OCI-LY1 (cell line): ENCODE measurements at regions not wholly inside any gene's neighbourhood (a gene's known extent, or its start where the extent isn't known, plus 50 kb on each side); places are given as distances from the start of the nearest gene placed in this dataset.

Source experiments
- H2AFZ ChIP-seq: fragments of 200-600 bp; sonication (generic), shearing (Covaris generic); 2 replicates; pipeline ENCODE4 v1.6.0; 2014; ENCODE audit warnings: antibody characterized with exemption, mild to moderate bottlenecking, low read length
- H3F3A ChIP-seq: fragments of 200-600 bp; sonication (generic), shearing (Covaris generic); 2 replicates; pipeline ENCODE4 v1.6.0; 2014; ENCODE audit warnings: mild to moderate bottlenecking, antibody characterized with exemption, low read length, moderate library complexity; ENCODE audit not compliant: insufficient read depth
- H3K27ac ChIP-seq: fragments of 200-600 bp; sonication (generic); 2 replicates; pipeline ENCODE4 v1.5.1; 2014; ENCODE audit warnings: low read length, mixed run types, mild to moderate bottlenecking, low read depth; ENCODE audit not compliant: poor library complexity, severe bottlenecking
- H3K27me3 ChIP-seq: fragments of 200-600 bp; sonication (generic); 2 replicates; pipeline ENCODE4 v1.6.0; 2014; ENCODE audit warnings: antibody characterized with exemption, mild to moderate bottlenecking, low read length, moderate library complexity; ENCODE audit not compliant: insufficient read depth
- H3K36me3 ChIP-seq: fragments of 200-600 bp; sonication (generic); 2 replicates; pipeline ENCODE4 v1.6.1; 2014; ENCODE audit warnings: mild to moderate bottlenecking, antibody characterized with exemption, low read length, moderate library complexity, mixed read lengths; ENCODE audit not compliant: insufficient read depth
- H3K4me1 ChIP-seq: fragments of 200-600 bp; sonication (generic); 2 replicates; pipeline ENCODE4 v1.5.1; 2014; ENCODE audit warnings: mild to moderate bottlenecking, low read length, moderate library complexity; ENCODE audit not compliant: insufficient read depth, severe bottlenecking
- H3K4me2 ChIP-seq: fragments of 200-600 bp; sonication (generic), shearing (Covaris generic); 2 replicates; pipeline ENCODE4 v1.6.1; 2014; ENCODE audit warnings: low read length
- H3K4me3 ChIP-seq: fragments of 200-600 bp; sonication (generic); 2 replicates; pipeline ENCODE4 v1.5.1; 2014; ENCODE audit warnings: low read length, low read depth, mild to moderate bottlenecking, mixed read lengths; ENCODE audit not compliant: poor library complexity, severe bottlenecking
- H3K79me2 ChIP-seq: fragments of 200-600 bp; shearing (Covaris generic); 2 replicates; pipeline ENCODE4 v1.6.1; 2016; ENCODE audit warnings: mixed run types, low read length, mixed read lengths; ENCODE audit not compliant: insufficient read depth
- H3K9ac ChIP-seq: fragments of 200-600 bp; sonication (generic), shearing (Covaris generic); 2 replicates; pipeline ENCODE4 v1.6.1; 2014; ENCODE audit warnings: mild to moderate bottlenecking, low read length, mixed read lengths
- H3K9me2 ChIP-seq: fragments of 200-600 bp; sonication (generic), shearing (Covaris generic); 2 replicates; pipeline ENCODE4 v1.6.1; 2014; ENCODE audit warnings: low read depth, mild to moderate bottlenecking, low read length, mixed read lengths
- H3K9me3 ChIP-seq: fragments of 200-600 bp; shearing (Covaris generic); 2 replicates; pipeline ENCODE4 v1.6.1; 2014; ENCODE audit warnings: low read length, mixed read lengths
- H4K20me1 ChIP-seq: fragments of 200-600 bp; sonication (generic), shearing (Covaris generic); 2 replicates; pipeline ENCODE4 v1.6.0; 2016; ENCODE audit warnings: mild to moderate bottlenecking, low read length; ENCODE audit not compliant: insufficient read depth
- EZH2 ChIP-seq: fragments of 200-600 bp; sonication (generic), shearing (Covaris generic); IDR thresholded peaks from 2 replicates; pipeline ENCODE4 v1.8.0; 2017; ENCODE audit warnings: borderline replicate concordance, mixed run types, mild to moderate bottlenecking, antibody characterized with exemption, low read length, moderate library complexity, mixed read lengths
- TF ChIP-seq, protein P1 (sequence below): fragments of 200-600 bp; sonication (generic), shearing (Covaris generic); IDR thresholded peaks from 2 replicates; pipeline ENCODE4 v1.5.1; 2017; ENCODE audit warnings: mild to moderate bottlenecking, antibody characterized with exemption, low read length, moderate library complexity, mixed read lengths

GRCh38 chr1:218501161-218501560, 156.0 kb downstream of the TGFB2 start:
- Histone ChIP-seq H4K20me1 (no peaks in the 10 kb centered on the region), H3K27ac (no peak overlapping the region), H3K27me3 (no peaks in the 10 kb centered on the region), H3K9me3 (no peaks in the 10 kb centered on the region), H3K4me3 (no peak overlapping the region), H3F3A (no peaks in the 10 kb centered on the region), H3K36me3 (no peaks in the 10 kb centered on the region), H3K9ac (no peak overlapping the region), H3K9me2 (no peaks in the 10 kb centered on the region), H2AFZ (no peak overlapping the region), H3K79me2 (no peaks in the 10 kb centered on the region), H3K4me2 (no peak overlapping the region), H3K4me1 (no peaks in the 10 kb centered on the region)
- TF ChIP-seq, protein P1, sequence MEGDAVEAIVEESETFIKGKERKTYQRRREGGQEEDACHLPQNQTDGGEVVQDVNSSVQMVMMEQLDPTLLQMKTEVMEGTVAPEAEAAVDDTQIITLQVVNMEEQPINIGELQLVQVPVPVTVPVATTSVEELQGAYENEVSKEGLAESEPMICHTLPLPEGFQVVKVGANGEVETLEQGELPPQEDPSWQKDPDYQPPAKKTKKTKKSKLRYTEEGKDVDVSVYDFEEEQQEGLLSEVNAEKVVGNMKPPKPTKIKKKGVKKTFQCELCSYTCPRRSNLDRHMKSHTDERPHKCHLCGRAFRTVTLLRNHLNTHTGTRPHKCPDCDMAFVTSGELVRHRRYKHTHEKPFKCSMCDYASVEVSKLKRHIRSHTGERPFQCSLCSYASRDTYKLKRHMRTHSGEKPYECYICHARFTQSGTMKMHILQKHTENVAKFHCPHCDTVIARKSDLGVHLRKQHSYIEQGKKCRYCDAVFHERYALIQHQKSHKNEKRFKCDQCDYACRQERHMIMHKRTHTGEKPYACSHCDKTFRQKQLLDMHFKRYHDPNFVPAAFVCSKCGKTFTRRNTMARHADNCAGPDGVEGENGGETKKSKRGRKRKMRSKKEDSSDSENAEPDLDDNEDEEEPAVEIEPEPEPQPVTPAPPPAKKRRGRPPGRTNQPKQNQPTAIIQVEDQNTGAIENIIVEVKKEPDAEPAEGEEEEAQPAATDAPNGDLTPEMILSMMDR = no peak
- TF ChIP-seq EZH2 = no peak

- no peak for TF ChIP-seq EZH2
- TF ChIP-seq, protein P1 = no peak
- no peaks in the 10 kb centered on the region for H4K20me1 ChIP-seq
- 0 out of 2 replicates have a peak, but pooled peaks cover under 1% of the 10 kb centered on the region for H3K9me3 ChIP-seq
- no peaks in the 10 kb centered on the region for H3K9me2 ChIP-seq
- no peaks in the 10 kb centered on the region for H3K4me1 ChIP-seq
- no peak overlapping the region for H3K4me3 ChIP-seq
- no peaks in the 10 kb centered on the region for H3F3A ChIP-seq
- H3K27me3 ChIP-seq = no peaks in the 10 kb centered on the region
- H3K4me2 ChIP-seq = no peak overlapping the region
- no peak overlapping the region for H3K27ac ChIP-seq
- no peak overlapping the region for H3K9ac ChIP-seq
- no peak overlapping the region for H2AFZ ChIP-seq
- H3K36me3 ChIP-seq = no peaks in the 10 kb centered on the region
- no peaks in the 10 kb centered on the region for H3K79me2 ChIP-seq
These were observed 157.2 kb downstream of the TGFB2 start for GRCh38 chr1:218502383-218502782.

DNA sequence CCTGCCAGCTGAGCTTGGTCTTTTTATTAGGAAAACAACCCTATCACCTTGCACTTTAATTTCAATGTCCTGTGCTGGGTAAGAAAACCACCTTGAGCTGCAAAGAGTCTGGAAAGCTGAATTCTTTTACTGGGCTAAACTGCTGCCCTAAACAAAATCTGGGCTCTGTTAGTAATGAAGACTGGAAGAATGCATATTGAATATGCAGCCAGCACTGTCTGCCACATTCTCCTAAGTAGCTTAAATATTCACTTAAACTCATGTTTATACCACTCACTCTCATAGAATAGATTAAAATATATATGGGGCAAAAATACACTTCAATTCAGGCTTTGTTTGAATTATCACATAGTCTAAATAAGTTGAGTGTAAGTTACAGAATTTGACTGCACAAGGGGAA, 158.0 kb downstream of the TGFB2 start:
- H4K20me1 ChIP-seq = no peaks in the 10 kb centered on the region
- H3K4me2 ChIP-seq = no peak overlapping the region
- H3K27ac ChIP-seq = no peak overlapping the region

More for the DNA sequence above, 158.0 kb downstream of the TGFB2 start:
- H3K4me1 ChIP-seq = no peaks in the 10 kb centered on the region
- no peaks in the 10 kb centered on the region for H3K36me3 ChIP-seq
- no peak overlapping the region for H3K4me3 ChIP-seq
- H3K9ac ChIP-seq = no peak overlapping the region
- TF ChIP-seq, protein P1 = no peak
- no peaks in the 10 kb centered on the region for H3K79me2 ChIP-seq
- 0 out of 2 replicates have a peak, but pooled peaks cover 2% of the 10 kb centered on the region for H3K9me3 ChIP-seq
- no peaks in the 10 kb centered on the region for H3F3A ChIP-seq
- H2AFZ ChIP-seq = no peak overlapping the region
- H3K9me2 ChIP-seq = no peaks in the 10 kb centered on the region
- H3K27me3 ChIP-seq = no peaks in the 10 kb centered on the region
